K562 (cell line): ENCODE measurements at regions not wholly inside any gene's neighbourhood (a gene's known extent, or its start where the extent isn't known, plus 50 kb on each side); places are given as distances from the start of the nearest gene placed in this dataset.

ENCODE experiments used
- MED1 ChIP-seq: sonication (generic); formaldehyde crosslinking; IDR thresholded peaks from 2 replicates; pipeline ENCODE4 v1.8.1; 2023; ENCODE audit warnings: missing genetic modification reagents, borderline replicate concordance
- ZNF384 ChIP-seq: IDR thresholded peaks from 2 replicates; pipeline ENCODE4 v1.6.1; 2012; ENCODE audit warnings: low read depth, low read length, improper control_type of control experiment

GRCh38 chr6:144782634-144783033, 497.5 kb downstream of the UTRN start:
- no peak for TF ChIP-seq MED1 (CRISPR knock-in tag)
- no peak for TF ChIP-seq ZNF384
